Pulmonary artery endothelial cell (primary cell): ENCODE measurements at regions not wholly inside any gene's neighbourhood (a gene's known extent, or its start where the extent isn't known, plus 50 kb on each side); places are given as distances from the start of the nearest gene placed in this dataset.

Experiments used
- DNase-seq: peaks from one replicate; pipeline ENCODE4 v3.0.0-alpha.2; 2011; ENCODE audit warnings: low read depth, low spot score

- DNase-seq = no peak
Measured at GRCh38 chr10:107340326-107340725, 175.8 kb upstream of the SORCS1 start.

- no peak for DNase-seq
Measured at GRCh38 chr10:107336061-107336460, 171.6 kb upstream of the SORCS1 start.

- DNase-seq = no peak
Measured at GRCh38 chr10:107317592-107317991, 153.1 kb upstream of the SORCS1 start.

GRCh38 chr10:107303203-107303602, 138.7 kb upstream of the SORCS1 start:
- no peak for DNase-seq

GRCh38 chr10:107299606-107300005, 135.1 kb upstream of the SORCS1 start:
- DNase-seq = no peak

GRCh38 chr10:107284187-107284586, 119.7 kb upstream of the SORCS1 start:
- DNase-seq = no peak

- no peak for DNase-seq
Measured at GRCh38 chr10:107280293-107280692, 115.8 kb upstream of the SORCS1 start.

GRCh38 chr10:107277591-107277990, 113.1 kb upstream of the SORCS1 start:
- DNase-seq = no peak

GRCh38 chr10:107275806-107276205, 111.3 kb upstream of the SORCS1 start:
- DNase-seq = no peak

- no peak for DNase-seq
Measured at GRCh38 chr10:107269626-107270025, 105.1 kb upstream of the SORCS1 start.

GRCh38 chr10:107264742-107265141, 100.2 kb upstream of the SORCS1 start:
- DNase-seq = no peak

- DNase-seq = no peak
Measured at GRCh38 chr10:107244122-107244521, 79.6 kb upstream of the SORCS1 start.

- no peak for DNase-seq
Measured at GRCh38 chr10:107238275-107238674, 73.8 kb upstream of the SORCS1 start.

GRCh38 chr10:107232013-107232412, 67.5 kb upstream of the SORCS1 start:
- DNase-seq = no peak

GRCh38 chr10:107230887-107231286, 66.4 kb upstream of the SORCS1 start:
- no peak for DNase-seq

GRCh38 chr10:107215681-107216080, 51.2 kb upstream of the SORCS1 start:
- no peak for DNase-seq
